ENCODE measurements at regions not wholly inside any gene's neighbourhood (a gene's known extent, or its start where the extent isn't known, plus 50 kb on each side); places are given as distances from the start of the nearest gene placed in this dataset.

- H4K20me1 ChIP-seq (ENCODE audit: insufficient read depth, low read length, poor library complexity, severe bottlenecking): no peaks in the 10 kb centered on the region
- peaks cover 22% of the 10 kb centered on the region for H3K4me1 ChIP-seq (ENCODE audit: insufficient read depth, low read length, poor library complexity, severe bottlenecking)
- TF ChIP-seq EZH2phosphoT487 (IDR thresholded peaks at IDR 0.05; ENCODE audit: borderline replicate concordance) (no peak), CTCF (conservative IDR thresholded peaks at IDR 0.05; ENCODE audit: low read length) (no peak)
- no peaks in the 10 kb centered on the region for H3K9me3 ChIP-seq (ENCODE audit: insufficient read depth, low read depth, low read length)
- H3K9me2 ChIP-seq (replicated peaks; ENCODE audit: low read depth, low read length): no peaks in the 10 kb centered on the region
- H3K36me3 ChIP-seq (ENCODE audit: insufficient read depth, low read length): no peaks in the 10 kb centered on the region
- no peak overlapping the region for H3K9ac ChIP-seq (ENCODE audit: low read depth, low read length, poor library complexity, severe bottlenecking)
- H3K27me3 ChIP-seq (ENCODE audit: insufficient read depth, low read length, poor library complexity, severe bottlenecking): no peaks in the 10 kb centered on the region
- H3K4me2 ChIP-seq (ENCODE audit: low read depth, low read length, poor library complexity, severe bottlenecking): no peak overlapping the region
- peaks cover 3% of the 10 kb centered on the region; the same call in 1 of the 2 replicates for H3F3A ChIP-seq (ENCODE audit: low read depth)
- no peak overlapping the region for H3K4me3 ChIP-seq (ENCODE audit: low read length, poor library complexity, severe bottlenecking)
- no peak overlapping the region for H2AFZ ChIP-seq (ENCODE audit: low read length)
- no peaks in the 10 kb centered on the region for H3K79me2 ChIP-seq (ENCODE audit: insufficient read depth, low read length)
Measured at GRCh38 chr2:160916300-160916699, 243.9 kb upstream of the TANK start.

GRCh38 chr2:160917850-160918249 lies 242.4 kb upstream of the TANK start:
- no peaks in the 10 kb centered on the region for H4K20me1 ChIP-seq (ENCODE audit: insufficient read depth, low read length, poor library complexity, severe bottlenecking)
- H2AFZ ChIP-seq (ENCODE audit: low read length): no peak overlapping the region
- H3K4me1 ChIP-seq (ENCODE audit: insufficient read depth, low read length, poor library complexity, severe bottlenecking): peaks cover 13% of the 10 kb centered on the region
- no peaks in the 10 kb centered on the region for H3K27me3 ChIP-seq (ENCODE audit: insufficient read depth, low read length, poor library complexity, severe bottlenecking)
- no peak overlapping the region for H3K9ac ChIP-seq (ENCODE audit: low read depth, low read length, poor library complexity, severe bottlenecking)
- TF ChIP-seq EZH2phosphoT487 (IDR thresholded peaks at IDR 0.05; ENCODE audit: borderline replicate concordance): no peak
- no peak for TF ChIP-seq CTCF (conservative IDR thresholded peaks at IDR 0.05; ENCODE audit: low read length)
- no peak overlapping the region for H3K4me3 ChIP-seq (ENCODE audit: low read length, poor library complexity, severe bottlenecking)
- no peaks in the 10 kb centered on the region for H3K79me2 ChIP-seq (ENCODE audit: insufficient read depth, low read length)
- H3K4me2 ChIP-seq (ENCODE audit: low read depth, low read length, poor library complexity, severe bottlenecking): no peak overlapping the region
- H3K9me3 ChIP-seq (ENCODE audit: insufficient read depth, low read depth, low read length): no peaks in the 10 kb centered on the region
- no peaks in the 10 kb centered on the region for H3K36me3 ChIP-seq (ENCODE audit: insufficient read depth, low read length)
- H3K9me2 ChIP-seq (replicated peaks; ENCODE audit: low read depth, low read length): no peaks in the 10 kb centered on the region
- H3F3A ChIP-seq (ENCODE audit: low read depth): peaks cover 3% of the 10 kb centered on the region; the same call in 1 of the 2 replicates

GRCh38 chr2:160918258-160918657 lies 242.0 kb upstream of the TANK start:
- H3K27me3 ChIP-seq (ENCODE audit: insufficient read depth, low read length, poor library complexity, severe bottlenecking): no peaks in the 10 kb centered on the region
- peaks cover 10% of the 10 kb centered on the region for H3K4me1 ChIP-seq (ENCODE audit: insufficient read depth, low read length, poor library complexity, severe bottlenecking)
- no peaks in the 10 kb centered on the region for H3K79me2 ChIP-seq (ENCODE audit: insufficient read depth, low read length)
- peaks cover 3% of the 10 kb centered on the region; the same call in 1 of the 2 replicates for H3F3A ChIP-seq (ENCODE audit: low read depth)
- TF ChIP-seq EZH2phosphoT487 (IDR thresholded peaks at IDR 0.05; ENCODE audit: borderline replicate concordance): no peak
- no peak for TF ChIP-seq CTCF (conservative IDR thresholded peaks at IDR 0.05; ENCODE audit: low read length)
- no peaks in the 10 kb centered on the region for H4K20me1 ChIP-seq (ENCODE audit: insufficient read depth, low read length, poor library complexity, severe bottlenecking)
- H3K4me2 ChIP-seq (ENCODE audit: low read depth, low read length, poor library complexity, severe bottlenecking): no peak overlapping the region
- no peak overlapping the region for H2AFZ ChIP-seq (ENCODE audit: low read length)
- H3K4me3 ChIP-seq (ENCODE audit: low read length, poor library complexity, severe bottlenecking): no peak overlapping the region
- no peaks in the 10 kb centered on the region for H3K9me3 ChIP-seq (ENCODE audit: insufficient read depth, low read depth, low read length)
- no peaks in the 10 kb centered on the region for H3K36me3 ChIP-seq (ENCODE audit: insufficient read depth, low read length)
- H3K9ac ChIP-seq (ENCODE audit: low read depth, low read length, poor library complexity, severe bottlenecking): no peak overlapping the region
- H3K9me2 ChIP-seq (replicated peaks; ENCODE audit: low read depth, low read length): no peaks in the 10 kb centered on the region

Data from Loucy (cell line).